Forelimb muscle (tissue), 1 donor: ENCODE measurements at regions not wholly inside any gene's neighbourhood (a gene's known extent, or its start where the extent isn't known, plus 50 kb on each side); places are given as distances from the start of the nearest gene placed in this dataset.

ENCODE experiments used
- DNase-seq: peaks from one replicate; pipeline ENCODE4 v3.0.0-alpha.2; 2013; ENCODE audit warnings: low read depth

DNA sequence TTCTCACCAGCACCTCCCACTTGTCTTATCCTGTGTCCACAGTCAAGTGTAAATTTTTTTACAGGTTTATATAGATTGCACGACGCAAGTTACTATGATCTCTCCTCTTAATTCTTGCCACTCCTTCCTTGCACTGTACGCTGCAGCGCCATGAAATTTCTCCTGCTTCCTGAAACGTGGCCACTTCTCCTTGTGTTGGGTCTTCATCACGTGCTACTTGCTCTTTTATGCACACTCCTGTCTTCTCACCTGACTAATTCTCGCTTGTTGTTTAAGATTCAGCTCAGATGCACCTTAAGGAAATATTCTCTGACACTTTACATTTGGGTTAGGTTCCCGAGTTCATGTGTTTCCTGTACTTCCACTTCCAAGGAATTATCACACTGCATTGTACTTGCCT, 76.5 kb upstream of the ODAD2 start:
- DNase-seq = no peak

DNA sequence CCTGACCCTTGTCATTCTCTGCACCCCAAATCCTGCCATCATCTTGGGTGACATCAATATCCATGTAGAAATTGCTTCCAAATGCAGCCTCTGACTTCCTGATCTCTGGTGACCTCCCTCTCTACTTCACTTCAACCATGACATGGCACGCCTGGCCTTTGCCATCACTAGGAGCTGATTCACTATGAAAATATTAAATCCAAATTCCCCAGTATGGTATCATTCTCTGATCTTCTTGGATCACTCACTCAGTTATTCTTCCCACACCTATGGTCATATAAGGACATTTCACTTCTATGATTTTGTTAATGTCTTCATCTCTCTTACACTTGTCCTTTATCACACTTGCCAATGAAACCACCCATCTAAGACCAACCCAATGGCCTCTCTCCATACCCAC, 73.7 kb upstream of the ODAD2 start:
- DNase-seq = no peak

DNA sequence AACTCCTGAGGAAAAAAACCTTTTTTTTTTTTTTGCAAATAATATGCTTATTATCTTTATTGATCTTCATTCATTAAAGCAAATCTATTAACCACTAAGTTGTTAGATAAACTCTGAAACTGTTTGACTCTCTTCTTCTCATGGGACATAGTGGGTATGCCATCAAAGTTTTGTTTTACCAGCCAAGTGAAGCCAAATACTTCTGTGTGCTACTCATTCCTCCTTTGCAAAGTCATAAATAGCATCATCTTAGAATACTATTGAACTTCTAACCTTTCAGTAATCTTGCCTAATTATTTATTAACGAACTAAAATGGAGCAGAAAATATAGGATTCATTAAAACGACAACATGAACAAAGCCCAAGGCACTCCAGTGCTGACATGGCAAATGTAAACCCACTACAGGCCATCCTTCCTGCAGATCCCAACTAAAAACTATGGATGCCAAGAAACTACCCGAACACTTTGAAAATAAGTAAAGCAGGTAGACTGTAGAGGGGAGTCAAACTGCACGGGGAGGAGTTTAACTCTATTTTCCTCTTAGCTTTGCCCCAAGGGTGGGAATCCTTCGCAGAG, 61.2 kb upstream of the ODAD2 start:
- DNase-seq = no peak

DNA sequence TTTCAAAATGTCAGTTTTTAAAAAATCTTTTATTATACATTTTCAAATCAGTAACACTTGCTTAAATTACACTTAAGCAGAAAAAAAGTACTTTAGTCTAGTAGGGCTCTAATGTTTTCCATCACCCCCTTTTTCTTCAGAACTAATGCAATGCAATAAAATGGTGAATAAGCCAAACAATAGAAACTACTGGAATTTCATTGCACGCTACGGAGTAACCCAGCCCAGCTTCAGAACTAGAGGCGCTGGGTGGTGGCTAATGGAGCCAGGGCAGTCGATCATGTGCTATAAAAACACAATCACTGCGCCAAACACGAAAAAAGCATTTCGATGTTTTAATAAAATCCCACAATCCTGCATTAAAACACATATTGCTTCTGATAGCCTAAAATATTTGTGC, 59.9 kb upstream of the ODAD2 start:
- DNase-seq = no peak

DNA sequence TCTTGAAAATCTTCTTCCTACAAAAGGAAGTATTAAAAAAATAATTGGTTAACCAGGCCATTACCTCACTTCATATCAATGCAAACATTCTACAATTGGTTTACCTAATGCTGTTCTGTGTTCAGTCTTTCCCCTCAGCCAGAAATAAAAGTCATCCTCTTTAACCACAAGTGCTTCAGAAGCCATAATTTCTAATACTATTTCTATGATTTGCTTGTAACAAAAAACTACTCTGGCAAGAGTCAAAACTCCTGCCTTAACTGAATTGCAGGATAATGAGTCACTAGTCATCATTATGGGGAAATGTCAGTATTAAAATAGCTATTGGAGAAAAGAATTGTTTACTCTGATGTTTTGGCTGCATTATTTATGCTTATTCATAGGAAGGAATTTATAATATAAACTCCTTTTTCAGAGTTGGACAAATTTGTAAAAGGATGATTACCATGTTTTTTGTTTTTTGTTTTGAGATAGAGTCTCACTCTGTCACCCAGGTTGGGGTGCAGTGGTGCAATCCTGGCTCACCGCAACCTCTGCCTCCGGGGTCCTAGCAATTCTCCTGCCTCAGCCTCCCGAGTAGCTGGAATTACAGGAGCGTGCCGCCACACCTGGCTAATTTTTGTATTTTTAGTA, 55.5 kb upstream of the ODAD2 start:
- DNase-seq = peak; percentile 11

DNA sequence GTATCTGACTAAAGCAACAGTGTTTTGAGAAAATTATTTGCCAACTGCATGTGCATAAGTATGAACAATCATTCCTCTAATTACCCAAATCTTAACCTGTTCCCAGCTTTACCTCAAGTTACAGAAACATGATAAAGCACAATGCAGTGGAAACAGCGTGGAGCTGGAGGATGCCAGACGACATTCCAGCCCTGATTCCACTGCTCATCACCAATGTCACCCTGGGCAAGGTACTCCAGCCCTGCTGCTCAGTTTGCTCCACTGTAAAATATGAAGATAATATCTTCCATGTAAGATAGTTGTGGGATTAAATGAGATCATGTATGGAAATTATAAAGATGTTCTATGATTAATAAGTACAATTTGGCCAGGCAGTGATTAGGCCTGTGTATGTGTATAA, 50.4 kb upstream of the ODAD2 start:
- no peak for DNase-seq
